Activated CD4-positive, alpha-beta T cell treated with anti-CD3 and anti-CD28 coated beads, Interleukin-2, amount 50 U/mL, for 4 hours (primary cell): ENCODE measurements at regions not wholly inside any gene's neighbourhood (a gene's known extent, or its start where the extent isn't known, plus 50 kb on each side); places are given as distances from the start of the nearest gene placed in this dataset.

Experiments used
- DNase-seq, 2 experiments: peaks; one replicate each; pipeline ENCODE4 v3.0.0-alpha.2; 2020

DNA sequence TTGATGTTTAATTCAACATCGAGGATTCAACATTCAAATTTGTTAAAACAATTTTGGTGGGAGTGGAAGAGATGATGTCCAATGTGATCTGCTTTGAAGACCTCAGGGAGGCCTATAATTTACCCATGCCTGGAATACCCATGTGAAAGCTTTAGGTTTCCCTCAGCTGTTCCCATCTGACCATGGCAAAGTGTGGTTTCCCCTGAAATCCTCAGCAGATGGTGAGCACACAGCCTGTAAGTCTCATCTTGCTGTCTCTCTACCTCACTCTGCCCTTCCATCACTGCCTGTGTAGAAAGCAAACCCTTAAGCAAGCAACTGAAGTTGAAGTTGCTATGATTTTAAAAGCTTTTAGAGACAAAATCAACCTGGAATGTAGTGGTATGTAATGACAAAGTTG, 80.1 kb upstream of the ATF3 start:
- no peak for DNase-seq

DNA sequence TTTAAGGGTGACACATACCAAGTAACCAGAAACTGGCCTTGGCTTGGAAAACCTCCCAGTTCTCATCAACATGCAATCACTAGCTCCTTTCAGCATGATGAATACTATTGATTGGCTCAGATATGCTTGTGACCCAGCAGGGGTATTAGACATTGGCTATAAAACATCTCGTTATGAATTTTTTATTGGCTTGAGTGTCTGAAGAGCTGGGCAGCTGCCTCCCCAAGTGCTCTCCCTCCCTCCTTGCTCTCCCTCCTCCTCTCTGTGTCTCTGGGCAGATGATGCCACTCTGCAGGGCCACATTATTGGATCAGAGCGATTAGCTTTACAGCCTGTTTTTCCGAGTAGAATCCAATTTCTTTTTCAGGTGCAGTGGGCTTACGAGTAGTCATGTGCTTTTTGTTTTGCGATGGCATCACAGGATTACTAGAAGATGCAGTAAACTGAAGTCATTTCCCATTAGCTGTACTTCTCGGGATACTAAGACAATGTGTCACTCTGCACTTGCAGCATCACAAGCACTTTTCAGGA, 79.3 kb upstream of the ATF3 start:
- no peak for DNase-seq

DNA sequence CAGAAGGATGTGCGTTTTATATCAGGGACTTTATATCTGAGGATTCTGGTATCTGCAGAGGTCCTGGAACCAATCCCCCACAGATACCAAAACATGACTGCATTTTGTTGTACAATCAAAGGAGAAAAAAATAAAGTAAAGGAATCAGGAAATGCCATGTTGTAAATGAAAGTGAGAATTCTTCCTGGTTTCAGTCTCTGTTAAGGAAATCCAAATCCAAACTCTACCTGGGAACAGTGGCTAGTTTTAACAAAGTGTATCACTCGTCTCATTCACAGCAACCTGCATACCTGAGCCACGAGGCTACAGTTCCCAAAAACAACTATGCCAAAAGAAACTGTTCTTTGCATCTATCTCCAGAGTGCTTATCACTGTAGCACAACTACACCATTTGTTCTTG, 77.3 kb upstream of the ATF3 start:
- DNase-seq, result no peak

DNA sequence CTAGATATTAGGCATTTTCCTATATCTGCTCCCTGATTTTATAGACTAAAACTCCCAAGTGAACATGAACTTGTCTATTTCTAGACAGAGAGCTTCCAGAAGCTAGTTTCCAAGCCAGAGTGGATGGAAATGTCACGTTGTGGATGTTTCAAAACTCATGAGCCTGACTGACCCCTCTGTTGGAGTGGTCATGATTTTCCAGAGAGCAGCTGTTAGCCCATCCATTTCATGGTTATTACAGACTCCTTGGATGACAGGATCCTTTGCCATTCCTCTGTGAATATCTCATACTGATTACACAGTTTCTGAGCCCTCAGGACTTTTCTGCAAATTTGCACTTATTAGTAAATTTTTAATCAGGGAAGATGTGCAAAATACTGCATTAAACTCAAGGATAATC, 76.8 kb upstream of the ATF3 start:
- DNase-seq, result no peak

DNA sequence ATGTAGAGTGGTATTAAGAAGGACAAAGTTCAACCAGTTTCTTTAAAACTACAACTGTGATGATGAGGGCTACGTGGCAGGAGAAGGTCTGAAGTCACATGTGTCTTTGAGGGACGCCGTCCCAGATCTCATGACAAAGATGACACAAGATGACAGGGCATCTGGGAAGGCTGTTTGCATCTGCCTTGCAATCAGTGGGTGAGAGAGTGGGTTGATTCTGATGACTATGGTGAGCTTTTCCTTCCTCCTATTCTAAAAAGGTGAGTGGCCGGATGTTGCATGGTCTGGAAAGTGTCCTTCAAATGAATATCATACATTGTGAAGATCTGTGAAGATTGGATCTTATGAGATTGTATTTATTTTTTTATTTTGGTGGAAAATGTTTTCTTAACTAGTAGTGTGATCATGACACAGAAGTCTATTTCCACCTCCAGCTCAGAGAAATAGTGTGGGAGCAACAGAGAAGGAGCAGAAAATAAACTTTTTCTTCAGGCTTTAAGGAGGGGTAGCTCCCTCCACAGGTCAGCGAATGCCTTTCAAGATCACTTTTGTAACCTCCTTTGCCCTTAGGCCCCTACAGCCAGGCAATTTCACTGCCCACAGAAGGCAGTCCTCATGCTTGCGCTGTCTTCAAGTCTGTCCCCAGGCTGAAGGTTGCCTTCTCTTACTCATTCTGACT, 76.0 kb upstream of the ATF3 start:
- no peak for DNase-seq

DNA sequence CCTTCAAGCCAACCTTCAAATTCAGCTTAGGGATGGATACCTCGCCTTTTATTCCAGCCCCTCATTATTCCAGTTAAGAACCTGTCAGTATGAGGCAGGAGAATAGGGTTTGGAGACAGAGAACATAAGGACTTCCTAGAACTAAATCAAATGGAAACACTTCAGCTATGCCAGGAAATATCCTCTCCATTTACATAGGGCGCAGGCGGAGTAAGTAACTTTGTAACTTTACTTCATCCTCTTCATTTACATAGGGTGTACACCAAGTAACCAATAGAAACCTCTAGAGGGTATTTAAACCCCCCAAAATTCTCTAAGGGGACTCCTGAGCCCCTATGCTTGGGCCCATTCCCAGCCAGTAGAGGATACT, 75.4 kb upstream of the ATF3 start:
- no peak for DNase-seq

DNA sequence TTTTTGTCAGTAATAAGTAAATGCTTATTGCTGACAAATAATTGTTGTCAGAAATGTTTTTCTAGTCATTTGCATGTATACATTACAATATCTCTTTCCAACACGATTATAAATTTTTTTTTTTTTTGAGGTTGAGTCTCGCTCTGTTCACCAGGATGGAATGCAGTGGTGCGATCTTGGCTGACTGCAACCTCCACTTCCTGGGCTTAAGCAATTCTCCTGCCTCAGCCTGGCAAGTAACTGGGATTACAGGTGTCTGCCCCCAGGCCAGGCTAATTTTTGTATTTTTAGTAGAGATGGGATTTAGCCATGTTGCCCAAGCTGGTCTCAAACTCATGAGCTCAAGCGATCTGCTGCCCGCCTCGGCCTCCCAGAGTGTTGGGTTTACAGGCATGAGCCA, 72.0 kb upstream of the ATF3 start:
- DNase-seq, result no peak

DNA sequence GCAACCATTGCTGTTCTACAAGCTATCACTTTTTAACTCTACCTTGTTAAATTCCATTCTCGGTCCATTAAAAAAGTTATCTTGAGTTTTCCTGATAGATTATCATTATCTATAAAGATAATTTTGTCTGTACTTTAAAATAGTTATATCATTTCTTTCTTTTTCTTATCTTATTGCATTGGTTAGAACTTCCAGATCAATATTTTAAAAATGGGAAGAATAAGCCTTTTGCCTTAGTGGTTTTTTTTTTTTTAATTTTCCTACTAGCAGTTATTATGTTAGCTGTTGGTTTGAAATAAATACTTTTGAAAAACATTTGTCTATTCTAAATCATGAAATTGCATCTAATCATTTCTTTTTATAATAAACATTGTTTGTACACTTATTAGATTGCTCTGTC, 71.0 kb upstream of the ATF3 start:
- no peak for DNase-seq

DNA sequence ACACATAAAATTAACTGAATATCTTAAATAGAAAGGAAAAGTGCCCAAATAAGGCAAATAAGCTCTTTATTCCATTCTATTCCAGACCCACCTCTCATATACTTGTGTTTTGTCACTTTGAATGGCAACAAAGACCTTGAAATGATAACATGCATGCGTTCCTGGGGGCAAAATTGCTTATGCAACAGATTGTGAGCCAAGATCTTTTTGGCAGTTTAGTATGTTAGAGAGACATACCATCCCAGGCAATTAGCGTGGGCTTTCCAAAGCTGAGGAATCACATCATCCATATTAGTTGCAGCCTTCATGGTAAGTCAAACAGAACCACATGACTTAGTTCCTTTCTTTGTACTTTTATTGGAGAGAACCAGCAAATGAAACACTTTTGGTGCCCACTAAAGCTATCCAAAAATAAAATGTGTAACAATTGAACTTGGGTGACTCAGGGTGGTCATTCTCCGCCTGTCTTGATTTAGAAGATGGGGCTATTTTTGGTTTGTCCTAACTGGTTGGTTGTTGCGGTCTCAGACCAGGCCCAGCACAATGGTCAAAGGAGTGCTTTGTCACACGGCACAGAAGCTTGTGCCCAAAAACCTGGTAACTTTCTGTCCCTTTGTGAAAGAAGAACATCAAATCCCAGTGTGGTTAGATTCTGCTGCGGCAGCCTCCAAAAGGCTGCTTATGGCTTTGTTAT, 68.7 kb upstream of the ATF3 start:
- no peak for DNase-seq

DNA sequence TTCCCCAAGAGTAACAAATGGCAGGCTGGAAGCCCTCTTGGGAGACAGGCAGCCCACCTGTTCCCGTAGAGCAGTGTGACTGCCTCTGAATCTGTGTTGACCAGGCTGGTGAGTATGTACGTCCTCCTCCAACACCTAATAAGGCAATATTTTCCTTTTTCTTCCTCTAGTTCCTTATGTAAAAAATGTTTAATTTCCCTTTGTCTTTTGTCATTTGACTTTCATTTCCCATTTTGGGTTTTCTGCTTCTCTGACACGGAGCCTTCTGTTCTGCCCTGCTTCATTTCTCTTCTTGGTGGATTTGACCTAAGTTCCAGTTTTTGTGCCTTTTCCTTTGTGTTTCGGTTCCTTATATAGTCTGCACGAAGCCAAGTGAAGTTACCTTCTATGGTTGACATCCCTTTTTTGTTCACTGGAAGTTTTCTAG, 65.8 kb upstream of the ATF3 start:
- no peak for DNase-seq

DNA sequence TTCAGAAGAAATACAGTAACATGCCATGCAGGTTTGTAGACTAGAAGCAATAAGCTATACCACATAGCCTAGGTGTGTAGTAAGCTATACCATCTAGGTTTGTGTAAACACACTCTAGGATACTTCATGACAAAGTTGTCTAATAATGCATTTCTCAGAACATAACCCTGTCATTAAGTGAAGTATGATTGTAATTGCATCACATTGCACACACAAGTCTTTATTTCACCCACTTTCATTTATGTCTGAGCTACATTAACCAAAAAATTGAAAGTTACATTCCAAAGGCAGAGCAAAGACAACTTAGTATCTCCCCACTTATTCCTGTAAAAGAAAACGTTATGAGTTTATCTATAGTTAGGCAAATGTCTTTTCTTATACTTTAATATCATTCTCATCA, 64.5 kb upstream of the ATF3 start:
- no peak for DNase-seq

DNA sequence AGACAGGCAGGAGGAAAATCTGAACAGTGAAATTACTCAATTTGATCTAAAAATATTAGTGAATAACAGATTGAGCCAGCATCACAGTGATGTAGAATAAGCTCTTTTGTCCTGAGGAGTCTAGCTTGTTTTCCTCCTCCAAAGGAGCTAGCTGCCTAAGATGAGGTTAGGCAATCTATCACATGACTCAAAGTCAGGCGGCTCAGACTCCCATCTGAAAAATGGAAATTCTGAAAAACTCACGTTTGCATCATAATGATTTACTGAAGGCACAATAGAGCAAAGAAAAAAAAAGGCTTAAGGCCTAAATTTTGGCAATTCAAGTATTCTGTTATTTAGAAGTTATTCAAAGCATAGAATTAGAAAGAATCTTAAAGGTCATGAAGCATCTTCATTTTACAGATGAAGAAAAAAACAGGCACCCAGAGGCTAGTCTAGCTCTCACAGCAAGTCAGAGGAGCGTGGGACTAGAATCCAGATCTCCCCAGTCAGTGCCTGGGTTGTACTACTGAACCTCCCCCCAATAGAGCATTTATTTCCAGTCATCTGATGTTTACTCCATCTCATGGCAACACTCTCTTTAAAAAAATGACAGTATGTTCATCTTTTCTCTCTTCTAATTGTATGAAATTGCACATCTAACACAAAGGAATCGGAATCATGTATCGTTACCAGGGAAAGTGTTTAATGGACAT, 62.5 kb upstream of the ATF3 start:
- DNase-seq, result no peak

DNA sequence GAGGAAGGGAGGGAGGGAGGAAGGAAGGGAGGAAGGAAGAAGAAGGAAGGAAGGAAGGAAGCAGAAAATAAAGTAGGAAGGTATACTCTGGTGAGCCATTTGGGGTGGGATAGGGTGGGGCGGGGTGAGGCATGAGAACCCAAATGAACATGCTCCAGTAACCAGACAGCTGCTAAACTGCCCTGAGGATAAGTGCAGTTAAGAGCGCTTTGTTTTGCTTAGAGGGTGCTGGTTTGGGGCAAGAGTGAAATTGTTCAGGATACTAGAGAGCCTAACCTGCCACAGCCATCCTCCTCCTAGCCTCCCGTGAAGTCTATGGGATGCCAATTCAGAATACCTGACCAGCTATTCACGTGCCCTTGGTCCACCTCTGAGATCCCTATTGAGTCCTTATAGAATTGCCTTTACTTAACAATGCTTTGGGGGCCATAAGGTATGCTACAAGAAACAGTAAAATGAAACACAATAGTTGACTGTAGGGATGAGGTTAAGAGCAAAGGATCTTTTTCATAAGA, 59.0 kb upstream of the ATF3 start:
- DNase-seq, result no peak

DNA sequence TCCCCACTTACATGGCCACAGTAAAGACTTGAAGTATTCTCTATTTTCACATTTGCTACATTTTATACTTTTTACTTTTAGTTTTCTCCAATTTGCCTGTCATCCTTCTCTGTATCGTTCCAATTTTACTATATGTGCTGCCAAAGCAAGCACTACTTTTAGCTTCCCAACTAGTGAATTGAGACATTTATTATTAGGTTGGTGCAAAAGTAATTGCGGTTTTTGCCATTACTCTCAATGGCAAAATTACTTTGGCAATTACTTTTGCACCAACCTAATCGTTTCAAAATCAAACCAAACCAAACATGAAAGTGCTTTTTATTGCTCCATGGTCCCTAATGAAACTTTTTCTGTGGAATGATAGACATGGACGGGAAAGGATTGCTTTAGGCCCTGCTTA, 56.6 kb upstream of the ATF3 start:
- DNase-seq, result no peak

DNA sequence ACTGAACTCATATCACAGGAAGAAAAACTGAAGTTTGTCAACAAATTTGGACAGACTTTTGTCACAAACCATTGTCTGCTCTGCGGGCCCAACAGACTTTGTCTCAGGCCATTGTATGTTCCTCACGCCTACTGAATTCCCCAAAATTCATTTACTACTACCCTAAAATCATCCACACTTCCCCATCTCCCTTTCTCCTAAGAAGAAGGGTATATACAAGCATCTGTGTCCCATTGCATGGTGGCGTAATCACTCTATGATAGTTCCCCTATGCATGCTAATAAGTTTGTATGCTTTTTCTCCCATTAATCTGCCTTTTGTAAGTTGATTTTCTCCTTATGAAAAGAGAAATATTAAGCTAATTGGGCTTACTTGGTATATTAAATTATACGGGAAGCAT, 54.9 kb upstream of the ATF3 start:
- DNase-seq, result no peak

DNA sequence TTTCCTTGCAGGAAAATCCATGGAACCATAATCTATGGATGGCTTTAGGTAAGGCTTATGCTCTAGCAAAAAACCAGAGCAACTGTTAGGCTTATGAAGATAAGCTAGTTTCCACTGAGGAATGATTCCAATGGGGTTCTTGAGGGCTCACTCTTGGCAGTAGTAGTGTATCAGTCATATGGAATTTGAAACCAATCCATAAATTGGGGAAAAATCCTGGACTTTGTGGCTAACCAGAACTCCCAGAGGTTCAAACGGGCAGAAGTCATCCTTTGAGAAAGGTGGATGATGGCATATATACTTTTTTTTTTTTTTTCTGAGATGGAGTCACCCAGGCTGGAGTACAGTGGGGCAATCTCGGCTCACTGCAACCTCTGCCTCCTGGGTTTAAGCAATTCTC, 54.2 kb upstream of the ATF3 start:
- no peak for DNase-seq

DNA sequence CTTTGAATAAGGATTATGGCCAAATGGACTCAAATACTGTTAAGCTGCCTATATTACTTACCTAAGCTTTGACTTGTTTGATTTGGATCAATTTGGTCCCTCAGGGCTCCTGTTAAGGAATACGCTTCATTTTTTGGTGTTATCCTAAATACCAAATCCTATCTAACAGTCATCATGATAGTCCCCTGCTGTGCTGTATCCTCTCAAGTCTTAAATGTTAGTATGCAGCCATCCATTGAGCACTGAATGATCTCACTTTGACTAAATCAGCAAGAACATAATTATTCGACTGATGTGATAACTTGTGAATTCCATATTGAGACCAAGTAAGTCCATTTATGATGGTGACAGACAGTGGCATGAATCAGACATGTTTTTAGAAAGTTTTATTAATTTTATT, 53.1 kb upstream of the ATF3 start:
- no peak for DNase-seq

DNA sequence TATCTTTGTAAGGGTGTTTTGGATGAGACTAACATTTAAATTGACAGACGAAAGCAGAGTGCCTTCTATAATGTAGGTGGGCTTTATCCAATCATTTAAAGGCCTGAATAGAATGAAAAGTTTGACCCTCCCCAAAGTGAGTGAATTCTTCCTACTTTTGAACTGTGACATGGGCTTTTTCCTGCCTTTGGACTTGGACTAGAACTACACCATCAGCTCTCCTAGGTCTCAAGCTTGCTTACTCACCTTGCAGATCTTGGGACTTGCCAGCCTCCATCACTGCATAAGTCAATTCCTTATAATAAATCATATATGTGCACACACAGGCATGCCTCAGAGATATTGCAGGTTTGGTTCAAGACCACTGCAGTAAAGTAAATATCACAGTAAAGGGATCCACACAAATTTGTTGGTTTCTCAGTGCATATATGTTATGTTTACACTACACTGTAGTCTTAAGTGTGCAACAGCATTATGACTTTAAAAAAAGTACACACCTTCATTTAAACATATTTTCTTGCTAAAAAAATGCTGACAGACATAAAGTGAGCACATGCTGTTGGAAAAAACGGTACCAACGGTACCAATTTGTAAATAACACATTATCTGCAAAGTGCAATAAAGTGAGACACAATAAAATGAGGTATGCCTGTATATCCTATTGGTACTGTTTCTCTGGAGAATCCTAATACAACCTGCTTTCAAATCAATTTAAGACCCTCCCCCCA, 51.6 kb upstream of the ATF3 start:
- DNase-seq, result no peak

DNA sequence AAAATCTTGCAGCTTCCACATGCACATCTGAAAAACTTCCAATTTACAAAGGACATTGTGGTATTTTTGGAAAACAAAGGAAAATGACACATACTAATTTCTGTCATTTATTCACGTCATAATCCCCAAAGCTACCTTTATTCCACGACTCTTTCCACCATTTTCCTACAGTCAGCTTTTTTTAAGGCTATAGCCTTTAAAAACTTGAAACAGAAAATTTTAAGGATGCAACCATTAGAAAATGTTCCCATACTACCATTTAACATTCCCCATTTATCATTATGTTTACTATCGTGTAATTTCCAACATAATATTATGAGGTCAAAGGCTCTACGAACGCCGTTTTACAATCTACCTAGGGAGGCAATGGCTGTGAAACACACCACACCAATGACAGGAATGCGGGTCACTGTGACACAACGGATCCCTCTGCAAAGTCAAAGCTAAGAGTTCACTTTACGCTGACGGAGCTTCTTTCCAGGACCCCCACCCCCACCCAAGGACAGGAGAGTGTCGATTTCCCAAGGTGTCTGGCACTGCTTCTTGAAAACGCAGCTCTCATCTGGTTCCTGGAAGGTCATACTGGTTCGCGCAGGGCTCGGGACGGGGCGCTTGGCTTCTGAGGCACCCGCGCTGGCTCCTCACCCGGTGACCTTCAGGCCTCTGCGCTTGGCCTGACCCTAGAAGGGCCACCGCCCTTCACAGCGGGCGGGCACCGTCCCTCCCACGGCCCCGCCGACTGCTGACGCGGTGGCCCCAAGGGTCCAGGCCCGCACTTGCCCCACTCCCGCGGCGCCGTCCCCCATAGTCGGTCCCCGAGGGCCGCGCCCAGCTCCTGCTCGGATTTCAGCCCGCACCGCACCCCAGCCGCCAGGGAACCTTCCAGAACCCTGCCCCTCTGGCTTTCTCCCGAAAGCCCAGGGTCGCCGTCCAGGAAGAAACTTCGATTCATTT, 50.5 kb upstream of the ATF3 start:
- peak in 1 of 2 experiments; percentile 30 for DNase-seq

DNA sequence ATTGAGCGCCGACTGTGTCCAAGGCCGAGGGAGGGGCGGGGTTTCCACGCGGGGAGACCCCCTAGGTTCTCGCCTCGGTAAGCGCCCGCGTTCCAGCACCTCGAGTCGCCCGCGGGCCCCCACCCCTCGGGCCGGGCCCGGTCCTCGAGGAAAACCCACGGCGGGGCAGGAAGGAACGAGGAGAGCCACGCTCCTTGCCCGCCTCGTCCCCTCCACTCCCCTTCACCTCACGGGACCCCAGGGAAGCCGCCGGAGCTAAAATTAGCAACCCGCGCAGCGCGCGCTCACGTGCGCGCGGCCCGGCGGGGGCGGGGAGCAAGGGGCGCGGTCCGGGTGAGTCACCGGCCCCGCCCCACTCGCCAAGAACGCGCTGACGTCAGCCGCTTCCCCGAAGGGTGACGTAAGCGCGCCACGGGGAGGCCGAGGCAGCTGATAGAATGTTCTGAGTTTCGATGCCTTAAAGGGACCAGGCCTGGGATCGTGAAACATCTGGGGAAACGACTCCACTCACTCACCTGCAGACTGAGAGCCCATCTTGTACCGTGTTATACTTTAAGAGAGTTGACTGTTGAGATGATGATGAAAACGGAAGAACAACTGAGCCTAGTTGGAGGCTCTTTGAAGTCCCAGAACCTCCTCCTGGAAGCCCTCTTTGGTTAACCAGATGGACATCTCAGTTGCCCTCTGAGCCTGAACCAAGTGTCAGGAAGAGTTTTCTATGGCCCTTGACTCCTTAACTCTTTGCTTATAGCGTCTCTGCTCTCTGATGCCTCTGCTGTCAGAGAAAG, 49.7 kb upstream of the ATF3 start:
- peak; percentile 85 to 89 for DNase-seq
